Peyer's patch (tissue), 4 donors: ENCODE measurements at regions not wholly inside any gene's neighbourhood (a gene's known extent, or its start where the extent isn't known, plus 50 kb on each side); places are given as distances from the start of the nearest gene placed in this dataset.

ENCODE experiments used
- DNase-seq, 3 donors: peaks; one replicate each; pipeline ENCODE4 v3.0.0-alpha.2; 2017 to 2019
- H3K27ac ChIP-seq, 4 donors: fragments of 200-600 bp; sonication (generic); one replicate each; pipeline ENCODE4 v1.5.1; 2016 to 2019
- H3K27me3 ChIP-seq, 2 donors: fragments of 200-600 bp; sonication (generic); one replicate each; pipeline ENCODE4 v1.5.1; 2019
- H3K36me3 ChIP-seq, 3 donors: fragments of 200-600 bp; sonication (generic); one replicate each; pipeline ENCODE4 v1.5.1; 2016 to 2019
- H3K4me1 ChIP-seq, 4 donors: fragments of 200-600 bp; sonication (generic); one replicate each; pipeline ENCODE4 v1.5.1; 2016 to 2019
- H3K4me3 ChIP-seq, 4 donors: fragments of 200-600 bp; sonication (generic); 1 replicate in 3 of 4; 2 replicates in 1 of 4; pipeline ENCODE4 v1.5.1; 2016 to 2019; ENCODE audit warnings: mild to moderate bottlenecking in 1 of 4
- H3K9me3 ChIP-seq, 4 donors: fragments of 200-600 bp; sonication (generic); one replicate each; pipeline ENCODE4 v1.5.1; 2016 to 2019; ENCODE audit warnings: mild to moderate bottlenecking in 1 of 4
- POLR2A ChIP-seq, 2 donors: fragments of 450-650 bp; IDR thresholded peaks; one replicate each; pipeline ENCODE4 v1.5.1; 2017; ENCODE audit warnings: antibody characterized with exemption in 2 of 2, mild to moderate bottlenecking in 2 of 2, moderate library complexity in 2 of 2
- TF ChIP-seq, protein P1 (sequence below), 6 experiments: fragments of 450-650 bp in 4 of 6; fragments of 200-600 bp in 2 of 6; sonication (generic) in 1 of 6; IDR thresholded peaks; one replicate each; pipeline ENCODE4 v1.5.1; 2017 to 2019; ENCODE audit warnings: antibody characterized with exemption in 6 of 6, mild to moderate bottlenecking in 3 of 6, moderate library complexity in 1 of 6

DNA sequence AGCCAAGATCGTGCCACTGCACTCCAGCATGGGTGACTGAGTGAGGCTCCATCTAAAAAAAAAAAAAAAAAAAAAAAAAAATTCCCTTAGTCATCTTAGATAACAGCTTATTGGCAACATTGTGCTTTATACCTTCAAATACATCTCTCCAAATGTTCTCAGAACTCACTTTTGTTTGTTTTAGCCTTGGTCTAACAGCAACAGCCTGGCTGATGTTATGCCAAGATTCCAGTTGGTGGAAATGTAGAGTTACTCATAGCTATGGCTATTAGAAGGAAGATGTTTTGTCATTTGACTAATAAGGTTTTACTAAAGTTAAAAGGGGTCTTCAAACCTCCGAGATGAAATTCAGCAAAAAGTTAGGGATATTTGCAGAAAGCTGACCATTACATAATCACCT, 481.4 kb downstream of the NEBL start:
- Histone ChIP-seq H3K36me3 (no peaks in the 10 kb centered on the region), H3K4me1 (no peaks in the 10 kb centered on the region), H3K4me3 (no peak overlapping the region), H3K27ac (no peak overlapping the region), H3K9me3 (no peaks in the 10 kb centered on the region), H3K27me3 (no peaks in the 10 kb centered on the region)
- TF ChIP-seq, protein P1, sequence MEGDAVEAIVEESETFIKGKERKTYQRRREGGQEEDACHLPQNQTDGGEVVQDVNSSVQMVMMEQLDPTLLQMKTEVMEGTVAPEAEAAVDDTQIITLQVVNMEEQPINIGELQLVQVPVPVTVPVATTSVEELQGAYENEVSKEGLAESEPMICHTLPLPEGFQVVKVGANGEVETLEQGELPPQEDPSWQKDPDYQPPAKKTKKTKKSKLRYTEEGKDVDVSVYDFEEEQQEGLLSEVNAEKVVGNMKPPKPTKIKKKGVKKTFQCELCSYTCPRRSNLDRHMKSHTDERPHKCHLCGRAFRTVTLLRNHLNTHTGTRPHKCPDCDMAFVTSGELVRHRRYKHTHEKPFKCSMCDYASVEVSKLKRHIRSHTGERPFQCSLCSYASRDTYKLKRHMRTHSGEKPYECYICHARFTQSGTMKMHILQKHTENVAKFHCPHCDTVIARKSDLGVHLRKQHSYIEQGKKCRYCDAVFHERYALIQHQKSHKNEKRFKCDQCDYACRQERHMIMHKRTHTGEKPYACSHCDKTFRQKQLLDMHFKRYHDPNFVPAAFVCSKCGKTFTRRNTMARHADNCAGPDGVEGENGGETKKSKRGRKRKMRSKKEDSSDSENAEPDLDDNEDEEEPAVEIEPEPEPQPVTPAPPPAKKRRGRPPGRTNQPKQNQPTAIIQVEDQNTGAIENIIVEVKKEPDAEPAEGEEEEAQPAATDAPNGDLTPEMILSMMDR (IDR thresholded peaks at IDR 0.05) = no peak
- no peak for TF ChIP-seq POLR2A (IDR thresholded peaks at IDR 0.05)
- no peak for DNase-seq

DNA sequence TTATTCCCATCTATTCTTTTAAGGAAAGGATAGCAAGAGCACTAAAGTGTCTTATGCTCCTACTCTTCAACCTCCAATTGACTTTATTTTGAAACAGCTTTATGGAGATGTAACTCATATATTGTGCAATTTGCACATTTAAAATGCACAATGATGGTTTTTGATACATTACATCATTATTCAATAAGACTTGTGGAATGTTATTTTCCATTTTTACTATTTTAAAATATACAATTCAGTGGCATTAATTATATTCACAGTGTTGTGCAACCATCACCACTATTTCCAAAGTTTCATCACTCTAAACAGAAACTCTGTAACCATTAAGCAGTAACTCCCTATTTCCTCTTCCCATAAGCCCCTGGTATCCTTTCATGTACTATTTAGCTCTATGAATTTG, 489.8 kb downstream of the NEBL start:
- H3K4me3 ChIP-seq = no peak overlapping the region
- H3K27me3 ChIP-seq = no peaks in the 10 kb centered on the region
- TF ChIP-seq POLR2A (IDR thresholded peaks at IDR 0.05) = no peak
- TF ChIP-seq, protein P1 (IDR thresholded peaks at IDR 0.05) = no peak
- H3K27ac ChIP-seq = no peak overlapping the region
- no peaks in the 10 kb centered on the region for H3K4me1 ChIP-seq
- no peaks in the 10 kb centered on the region for H3K36me3 ChIP-seq
- H3K9me3 ChIP-seq = no peaks in the 10 kb centered on the region
- no peak for DNase-seq

DNA sequence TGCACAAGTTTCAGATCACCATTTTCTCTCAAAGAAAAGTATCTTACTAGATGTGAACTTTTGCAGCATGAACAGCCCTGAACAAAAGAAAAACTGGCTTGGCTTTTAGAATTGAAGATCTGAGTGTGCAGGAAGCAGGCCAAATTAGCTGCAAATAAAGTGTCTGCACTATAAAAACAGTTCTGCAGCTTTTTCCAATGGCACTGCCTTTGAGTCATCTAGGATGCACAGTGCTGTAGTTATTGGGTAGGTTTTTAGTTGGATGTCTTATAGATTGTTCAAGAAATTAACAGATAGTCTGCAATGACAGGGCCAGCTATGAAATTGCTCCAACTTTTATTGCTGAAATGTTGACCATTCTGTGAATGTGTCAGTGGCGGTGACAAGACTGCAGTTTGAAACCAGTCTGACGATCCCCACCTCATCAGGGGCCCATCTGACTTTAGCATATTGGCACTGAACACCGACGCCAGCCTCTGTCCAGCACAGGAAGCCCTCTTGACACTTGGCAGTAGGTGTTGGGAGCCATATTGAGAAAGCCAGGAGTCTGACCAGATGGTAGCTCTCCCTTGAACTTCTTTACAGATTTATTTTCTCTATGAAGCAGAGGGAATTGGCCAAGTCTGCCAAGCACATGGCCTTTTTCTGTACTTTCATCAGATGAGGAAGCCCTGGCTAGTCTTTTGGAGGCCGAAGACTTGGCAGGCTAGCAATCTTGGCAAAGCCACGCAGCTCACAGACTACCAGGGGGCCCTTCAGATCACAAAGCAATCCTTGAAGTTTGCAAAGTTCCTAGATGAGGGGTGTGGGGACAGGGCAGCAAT, 490.6 kb downstream of the NEBL start:
- Histone ChIP-seq H3K4me1 (no peaks in the 10 kb centered on the region), H3K9me3 (no peaks in the 10 kb centered on the region), H3K27me3 (no peaks in the 10 kb centered on the region), H3K36me3 (no peaks in the 10 kb centered on the region), H3K4me3 (no peak overlapping the region), H3K27ac (no peak overlapping the region)
- no peak for DNase-seq
- TF ChIP-seq, protein P1 (IDR thresholded peaks at IDR 0.05) = no peak
- no peak for TF ChIP-seq POLR2A (IDR thresholded peaks at IDR 0.05)

DNA sequence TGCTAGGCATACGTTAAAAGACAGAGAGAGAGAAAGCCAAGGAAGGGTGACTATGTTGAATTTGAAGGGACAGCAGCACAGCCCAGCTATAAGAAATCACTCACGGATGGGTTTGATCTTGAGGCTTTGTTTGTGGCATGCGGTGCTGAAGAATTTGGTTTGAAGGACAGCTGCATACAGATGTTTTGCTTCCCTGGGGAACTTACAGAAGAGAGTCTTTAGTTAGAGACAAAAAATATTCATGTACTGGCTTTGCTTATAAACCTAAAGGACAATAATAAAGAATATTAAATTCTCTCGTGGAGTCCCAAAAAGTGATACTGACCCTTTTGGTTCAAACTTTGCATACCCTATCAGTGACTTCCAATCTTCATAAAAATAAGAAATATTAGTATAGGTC, 491.4 kb downstream of the NEBL start:
- Histone ChIP-seq H3K27me3 (no peaks in the 10 kb centered on the region), H3K27ac (no peak overlapping the region), H3K4me1 (no peaks in the 10 kb centered on the region), H3K4me3 (no peak overlapping the region), H3K36me3 (no peaks in the 10 kb centered on the region), H3K9me3 (no peaks in the 10 kb centered on the region)
- DNase-seq = no peak
- TF ChIP-seq, protein P1 (IDR thresholded peaks at IDR 0.05) = no peak
- no peak for TF ChIP-seq POLR2A (IDR thresholded peaks at IDR 0.05)

DNA sequence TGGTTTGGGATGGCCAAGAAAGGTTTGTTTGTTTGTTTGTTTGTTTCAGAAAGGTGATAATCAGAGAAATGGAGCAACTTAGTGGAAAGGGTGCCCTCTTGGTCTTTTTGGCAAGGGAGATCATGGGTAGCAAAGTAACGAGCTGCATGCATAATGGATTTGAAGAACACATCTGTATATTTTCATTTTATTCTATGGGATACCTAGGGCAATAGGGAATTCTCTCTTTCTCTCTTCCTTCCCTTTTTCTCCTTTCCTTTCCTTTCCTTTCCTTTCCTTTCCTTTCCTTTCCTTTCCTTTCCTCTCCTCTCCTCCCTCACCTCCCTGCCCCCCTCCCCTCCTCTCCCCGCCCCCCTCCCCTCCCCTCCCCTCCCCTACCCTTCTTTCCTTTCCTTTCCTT, 492.1 kb downstream of the NEBL start:
- TF ChIP-seq POLR2A (IDR thresholded peaks at IDR 0.05) = no peak
- TF ChIP-seq, protein P1 (IDR thresholded peaks at IDR 0.05) = no peak
- Histone ChIP-seq H3K4me1 (no peaks in the 10 kb centered on the region), H3K27me3 (no peaks in the 10 kb centered on the region), H3K4me3 (no peak overlapping the region), H3K27ac (no peak overlapping the region), H3K36me3 (no peaks in the 10 kb centered on the region), H3K9me3 (no peaks in the 10 kb centered on the region)
- no peak for DNase-seq
